ENCODE measurements at regions not wholly inside any gene's neighbourhood (a gene's known extent, or its start where the extent isn't known, plus 50 kb on each side); places are given as distances from the start of the nearest gene placed in this dataset.

DNA sequence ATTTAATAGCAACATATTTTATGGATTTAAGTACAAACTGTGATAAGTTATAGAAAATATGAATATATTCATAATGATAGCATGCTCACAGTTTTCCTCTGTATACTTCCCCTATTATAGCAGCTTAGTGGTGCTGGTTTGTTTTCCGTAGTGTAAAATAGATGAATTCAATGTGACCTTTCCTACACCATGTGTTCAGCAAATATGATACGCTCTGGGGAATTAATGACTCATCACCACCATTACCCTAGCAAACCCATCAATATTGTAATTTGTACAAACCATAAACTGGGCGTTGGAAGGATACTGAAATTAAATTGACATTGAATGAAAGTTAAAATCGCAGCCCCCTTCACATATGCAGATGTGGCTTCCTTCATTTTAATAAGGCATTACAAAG is 58.7 kb upstream of the CDH19 start:
- ATAC-seq = no peak
- H3K4me3 Mint-ChIP-seq = no peak overlapping the region
- H3K4me1 Mint-ChIP-seq (ENCODE audit: low read depth) = no peaks in the 10 kb centered on the region
- DNase-seq = no peak
- peaks cover 15% of the 10 kb centered on the region for H3K9me3 Mint-ChIP-seq
- no peaks in the 10 kb centered on the region for H3K36me3 Mint-ChIP-seq (ENCODE audit: insufficient read depth)
- H3K27me3 Mint-ChIP-seq (ENCODE audit: low read depth) = no peaks in the 10 kb centered on the region

DNA sequence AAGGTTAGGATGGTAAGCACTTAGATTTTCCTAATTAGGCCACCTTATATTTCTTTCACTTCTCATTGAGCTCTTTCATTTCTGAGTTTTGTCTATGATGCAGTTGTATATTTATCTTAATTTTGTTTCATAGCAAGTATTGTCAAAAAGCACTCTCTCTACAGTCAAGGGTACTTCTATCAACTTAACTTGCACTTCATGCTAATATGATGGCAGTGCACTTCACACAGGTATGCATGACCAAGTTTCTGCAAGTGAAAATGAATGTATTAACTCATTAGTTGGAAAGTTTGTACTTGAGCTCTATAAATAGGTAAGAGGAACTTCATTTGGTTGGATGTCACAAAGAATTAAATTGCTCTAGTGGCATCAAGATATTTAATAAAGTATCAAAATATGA is 51.5 kb upstream of the CDH19 start:
- no peak for DNase-seq
- Mint-ChIP-seq H3K36me3 (ENCODE audit: insufficient read depth) (no peaks in the 10 kb centered on the region), H3K4me3 (no peak overlapping the region), H3K27me3 (ENCODE audit: low read depth) (no peaks in the 10 kb centered on the region), H3K9me3 (peaks cover 12% of the 10 kb centered on the region), H3K4me1 (ENCODE audit: low read depth) (no peaks in the 10 kb centered on the region)
- no peak for ATAC-seq
